GM12878 (cell line): ENCODE measurements at regions not wholly inside any gene's neighbourhood (a gene's known extent, or its start where the extent isn't known, plus 50 kb on each side); places are given as distances from the start of the nearest gene placed in this dataset.

Source experiments
- ATAC-seq: fragments of 200-7000 bp; cut with Tn5 transposase; 3 replicates; pipeline ENCODE4 v1.9.1; 2020; ENCODE audit warnings: mild to moderate bottlenecking, moderate library complexity
- BruUV-seq: library from RNA; stranded (reverse); fragments of 400-500 nt; replicated peaks from 2 replicates; lab custom pipeline; 2021; lab: Mats Ljungman, UMichigan
- CTCF ChIA-PET: fragments of 300-600 bp; sonication (Branson Sonifier 250); formaldehyde crosslinking; extraction: SDS; loops from one replicate; lab custom pipeline; 2021; ENCODE audit warnings: inconsistent platforms; lab: Yijun Ruan, JAX
- POLR2A ChIA-PET: fragments of 350-600 bp; formaldehyde crosslinking; extraction: SDS; loops from one replicate; lab custom pipeline; 2021; ENCODE audit warnings: inconsistent platforms; lab: Charles Lee
- RAD21 ChIA-PET: fragments of 300-600 bp; sonication (Branson Sonifier 250); formaldehyde crosslinking; loops from one replicate; lab custom pipeline; 2023; ENCODE audit warnings: antibody characterized with exemption; ENCODE audit not compliant: unreplicated experiment; lab: Charles Lee
- SMC1A ChIA-PET: fragments of 300-600 bp; sonication (Branson Sonifier 250); formaldehyde crosslinking; loops from one replicate; lab custom pipeline; 2023; ENCODE audit not compliant: unreplicated experiment, uncharacterized antibody; lab: Charles Lee
- DNase-seq: peaks from one replicate; pipeline ENCODE4 v3.0.0-alpha.2; 2011; ENCODE audit warnings: low read depth, low spot score
- FAIRE-seq: peaks from 3 replicates; lab custom pipeline; 2011; peaks lifted over from hg19 to GRCh38; lab: Jason Lieb, UNC
- H2AFZ ChIP-seq: 2 replicates; pipeline ENCODE4 v1.6.0; 2011; ENCODE audit warnings: low read depth, low read length, control low read depth; ENCODE audit not compliant: control insufficient read depth
- H3K27ac ChIP-seq: 2 replicates; pipeline ENCODE4 v1.5.1; 2011; ENCODE audit warnings: control low read depth; ENCODE audit not compliant: control insufficient read depth, insufficient read depth
- H3K27me3 ChIP-seq, 2 experiments: replicated peaks in 1 of 2; 2 replicates each; pipeline versions ENCODE4 v1.6.0 to v1.6.1; 2011; ENCODE audit warnings: low read length in 1 of 2; ENCODE audit not compliant: control insufficient read depth in 2 of 2, insufficient read depth in 2 of 2
- H3K36me3 ChIP-seq, 2 experiments: 2 replicates each; pipeline ENCODE4 v1.5.1; 2011; ENCODE audit warnings: low read length in 1 of 2; ENCODE audit not compliant: control insufficient read depth in 2 of 2, insufficient read depth in 2 of 2
- H3K4me1 ChIP-seq: 2 replicates; pipeline ENCODE4 v1.6.1; 2011; ENCODE audit warnings: mild to moderate bottlenecking, low read length, moderate library complexity, mixed read lengths; ENCODE audit not compliant: control insufficient read depth, insufficient read depth
- H3K4me2 ChIP-seq: 2 replicates; pipeline ENCODE4 v1.6.0; 2011; ENCODE audit warnings: control low read depth; ENCODE audit not compliant: control insufficient read depth, insufficient read depth
- H3K4me3 ChIP-seq: fragments of 200-600 bp; sonication (generic); 2 replicates; pipeline ENCODE4 v1.5.1; 2016
- H3K79me2 ChIP-seq: 2 replicates; pipeline ENCODE4 v1.6.0; 2011; ENCODE audit warnings: low read length; ENCODE audit not compliant: control insufficient read depth, insufficient read depth
- H3K9ac ChIP-seq: 2 replicates; pipeline ENCODE4 v1.8.0; 2011; ENCODE audit warnings: low read length, control low read depth, mixed read lengths; ENCODE audit not compliant: control insufficient read depth, insufficient read depth
- H3K9me3 ChIP-seq: replicated peaks from 3 replicates; pipeline ENCODE4 v1.5.1; 2011; ENCODE audit warnings: mild to moderate bottlenecking, low read length; ENCODE audit not compliant: control insufficient read depth, insufficient read depth
- H4K20me1 ChIP-seq: 2 replicates; pipeline ENCODE4 v1.6.0; 2011; ENCODE audit not compliant: control insufficient read depth, insufficient read depth
- BMI1 ChIP-seq: fragments of 450-650 bp; IDR thresholded peaks from 2 replicates; pipeline ENCODE4 v1.6.1; 2016; ENCODE audit warnings: mild to moderate bottlenecking, moderate library complexity, borderline replicate concordance
- BRCA1 ChIP-seq: IDR thresholded peaks from 2 replicates; pipeline ENCODE4 v1.6.1; 2011; ENCODE audit warnings: low read depth, low read length, improper control_type of control experiment
- CTCF ChIP-seq, 3 experiments: IDR thresholded peaks in 2 of 3; conservative IDR thresholded peaks in 1 of 3; 2 replicates each; pipeline ENCODE4 v1.5.1; 2011; ENCODE audit warnings: low read depth in 3 of 3, low read length in 3 of 3, mild to moderate bottlenecking in 3 of 3, control low read depth in 2 of 3, moderate library complexity in 2 of 3, inconsistent platforms in 1 of 3, mixed read lengths in 1 of 3; ENCODE audit not compliant: control insufficient read depth in 2 of 3, insufficient read depth in 1 of 3; ENCODE audit errors: extremely low read depth in 1 of 3
- RCOR1 ChIP-seq: conservative IDR thresholded peaks from 2 replicates; pipeline ENCODE4 v1.6.1; 2012; ENCODE audit warnings: low read depth, low read length, improper control_type of control experiment
- RUNX3 ChIP-seq: IDR thresholded peaks from 2 replicates; pipeline ENCODE4 v1.6.1; 2012; ENCODE audit warnings: low read length, inconsistent platforms
- SPI1 ChIP-seq: IDR thresholded peaks from 2 replicates; pipeline ENCODE4 v1.6.1; 2011; ENCODE audit warnings: low read depth, mild to moderate bottlenecking, low read length, moderate library complexity, borderline replicate concordance; ENCODE audit not compliant: insufficient read depth
- TCF12 ChIP-seq: IDR thresholded peaks from 2 replicates; pipeline ENCODE4 v1.6.1; 2011; ENCODE audit warnings: low read depth, mild to moderate bottlenecking, low read length
- ZZZ3 ChIP-seq: IDR thresholded peaks from 2 replicates; pipeline ENCODE4 v1.6.1; 2011; ENCODE audit warnings: low read depth; ENCODE audit not compliant: control insufficient read depth, insufficient read length
- WGBS: methylation state at CpG from one replicate; pipeline ENCODE4 v1.1.6; 2016; ENCODE audit warnings: low lambda C conversion rate; ENCODE audit not compliant: insufficient replicate concordance, insufficient coverage; ENCODE audit errors: missing lambda C conversion rate; 5-methylcytosine and 5-hydroxymethylcytosine counted together
- in situ Hi-C: fragments of 300-500 bp; cut with MboI; formaldehyde crosslinking; loops from 9 replicates; pipeline ENCODE4 v1.14.3; 2018; ENCODE audit warnings: mixed read lengths
- intact Hi-C: fragments of 100-400 bp; cut with micrococcal nuclease; formaldehyde crosslinking; loops from one replicate; pipeline ENCODE4 v1.14.2; 2022; ENCODE audit not compliant: unreplicated experiment
- TF ChIP-seq, protein P1 (sequence below): IDR thresholded peaks from 2 replicates; pipeline ENCODE4 v1.6.1; 2012; ENCODE audit warnings: low read depth, low read length, improper control_type of control experiment

GRCh38 chr4:141416219-141416618 lies 195.5 kb downstream of the ZNF330 start:
- ChIA-PET RAD21 (no interaction called here), POLR2A (no interaction called here), SMC1A (no interaction called here), CTCF (no interaction called here)
- TF ChIP-seq RUNX3, result peak; percentile 39; the same call in 1 of the 2 replicates
- TF ChIP-seq TCF12, result no peak
- 0 out of 2 replicates have a peak, but pooled peaks have one; percentile 19 for TF ChIP-seq SPI1
- no peak for ATAC-seq
- Histone ChIP-seq H3K4me2 (no peak overlapping the region), H4K20me1 (no peaks in the 10 kb centered on the region), H3K4me1 (no peaks in the 10 kb centered on the region; the same call in 1 of the 2 replicates), H2AFZ (no peak overlapping the region), H3K27me3 (no peaks in the 10 kb centered on the region), H3K9me3 (no peaks in the 10 kb centered on the region), H3K4me3 (no peak overlapping the region), H3K36me3 (no peaks in the 10 kb centered on the region), H3K9ac (no peak overlapping the region), H3K27ac (no peak overlapping the region), H3K79me2 (no peaks in the 10 kb centered on the region)
- DNase-seq, result no peak
- FAIRE-seq, result no peak
- 95% methylated on average over 2 of the region's 2 CpGs for WGBS
- in situ Hi-C loops (no loop called here), intact Hi-C loops (no loop called here)
- no TSS peak for BruUV-seq

DNA sequence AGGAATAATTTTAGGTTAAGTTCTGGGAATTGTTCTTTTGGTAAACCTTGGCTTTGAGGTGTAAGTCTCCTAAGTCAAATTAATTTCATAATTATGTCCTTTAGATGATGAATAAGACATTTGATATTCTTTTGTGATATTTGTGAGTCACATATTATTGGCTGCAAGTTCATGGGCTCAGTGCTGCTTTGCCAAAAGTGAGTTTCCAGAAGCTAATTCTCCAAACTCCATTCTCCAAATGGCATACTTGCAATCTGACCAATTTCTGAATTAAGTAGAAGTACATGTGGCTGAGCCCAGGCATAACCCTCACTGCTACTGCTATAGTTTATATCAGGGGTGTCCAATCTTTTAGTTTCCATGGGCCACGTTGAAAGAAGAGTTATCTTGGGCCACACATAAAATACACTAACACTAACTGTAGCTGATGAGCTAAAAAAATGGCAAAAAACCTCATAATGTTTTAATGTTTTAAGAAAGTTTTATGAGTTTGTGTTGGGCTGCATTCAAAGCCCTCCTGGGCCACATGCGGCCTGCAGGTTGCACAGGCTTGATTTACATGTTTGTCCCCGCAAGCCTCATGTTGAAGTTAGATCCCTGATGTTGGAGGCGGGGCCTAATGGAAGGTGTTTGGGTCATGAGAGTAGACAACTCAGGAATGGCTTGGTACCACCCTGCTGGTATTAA lies 196.1 kb downstream of the ZNF330 start:
- Histone ChIP-seq H3K27me3 (no peaks in the 10 kb centered on the region), H3K27ac (no peak overlapping the region), H2AFZ (no peak overlapping the region), H3K79me2 (no peaks in the 10 kb centered on the region), H3K9ac (no peak overlapping the region), H3K9me3 (no peaks in the 10 kb centered on the region), H3K36me3 (no peaks in the 10 kb centered on the region), H3K4me1 (no peaks in the 10 kb centered on the region; the same call in 1 of the 2 replicates), H3K4me3 (no peak overlapping the region), H3K4me2 (no peak overlapping the region), H4K20me1 (no peaks in the 10 kb centered on the region)
- WGBS, result 19% methylated on average over 4 of the region's 4 CpGs
- ChIA-PET CTCF (no interaction called here), POLR2A (no interaction called here), RAD21 (no interaction called here), SMC1A (no interaction called here)
- ATAC-seq, result no peak
- in situ Hi-C loops (no loop called here), intact Hi-C loops (no loop called here)
- TF ChIP-seq BMI1, result no peak
- no peak for TF ChIP-seq ZZZ3
- no peak for TF ChIP-seq CTCF (IDR thresholded peaks at IDR 0.05 in 2 of 3, conservative IDR thresholded peaks at IDR 0.05 in 1 of 3; ENCODE audit: control insufficient read depth in 2 of 3, extremely low read depth in 1 of 3, insufficient read depth in 1 of 3, low read depth in 3 of 3, low read length in 3 of 3)
- TF ChIP-seq, protein P1, sequence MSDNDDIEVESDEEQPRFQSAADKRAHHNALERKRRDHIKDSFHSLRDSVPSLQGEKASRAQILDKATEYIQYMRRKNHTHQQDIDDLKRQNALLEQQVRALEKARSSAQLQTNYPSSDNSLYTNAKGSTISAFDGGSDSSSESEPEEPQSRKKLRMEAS, result no peak
- TF ChIP-seq RCOR1, result no peak
- no peak for TF ChIP-seq BRCA1
- DNase-seq, result no peak
- BruUV-seq, result no TSS peak
- no peak for FAIRE-seq
